Colonic mucosa (tissue), 4 donors: ENCODE measurements at regions not wholly inside any gene's neighbourhood (a gene's known extent, or its start where the extent isn't known, plus 50 kb on each side); places are given as distances from the start of the nearest gene placed in this dataset.

Source experiments
- DNase-seq: peaks from one replicate; pipeline ENCODE4 v3.0.0-alpha.2; 2020
- H3K27ac ChIP-seq: fragments of 200-600 bp; one replicate; pipeline ENCODE4 v1.8.0; 2021
- H3K27me3 ChIP-seq: fragments of 200-600 bp; one replicate; pipeline ENCODE4 v1.8.0; 2021
- H3K36me3 ChIP-seq: fragments of 200-600 bp; one replicate; pipeline ENCODE4 v1.8.0; 2021
- H3K4me1 ChIP-seq: fragments of 200-600 bp; one replicate; pipeline ENCODE4 v1.8.0; 2021; ENCODE audit warnings: mild to moderate bottlenecking
- H3K4me3 ChIP-seq: fragments of 200-600 bp; one replicate; pipeline ENCODE4 v1.8.0; 2021
- H3K9ac ChIP-seq, 2 donors: one replicate each; pipeline ENCODE4 v1.7.0; 2013; ENCODE audit warnings: control low read depth in 2 of 2, low read depth in 2 of 2, low read length in 2 of 2
- H3K9me3 ChIP-seq: fragments of 200-600 bp; one replicate; pipeline ENCODE4 v1.8.0; 2021
- intact Hi-C: fragments of 100-400 bp; cut with DNase I; formaldehyde crosslinking; loops from one replicate; pipeline ENCODE4 v1.14.1; 2022
- TF ChIP-seq, protein P1 (sequence below): fragments of 200-600 bp; IDR thresholded peaks from one replicate; pipeline ENCODE4 v1.8.0; 2022; ENCODE audit warnings: antibody characterized with exemption, mild to moderate bottlenecking
- donor health status: healthy.
- donor health status: DM: no; HTN: no; CAD: no.
- donor health status: DM: no; HTN: no; CAD: no.

DNA sequence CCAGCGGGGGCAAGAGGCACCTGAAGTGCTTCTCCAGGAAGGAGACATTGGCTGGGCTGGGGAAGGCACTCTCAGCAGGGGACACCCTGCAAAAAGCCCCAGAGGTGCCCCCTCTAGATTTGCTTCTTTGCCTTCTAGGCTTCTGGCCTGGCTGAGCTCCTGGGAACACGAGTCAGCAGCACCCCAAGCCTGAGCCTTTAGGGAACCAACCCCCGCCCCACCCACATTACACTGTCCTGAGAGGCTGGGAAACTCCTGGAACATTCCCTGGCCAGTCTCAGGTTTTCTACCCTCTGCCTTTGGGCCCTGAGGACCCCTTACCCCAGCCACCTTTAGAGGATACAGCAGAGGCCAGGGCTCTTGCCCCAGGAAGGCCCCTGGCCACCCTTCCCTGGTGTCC lies 108.4 kb upstream of the LINGO1 start:
- Histone ChIP-seq H3K27ac (no peak overlapping the region), H3K9me3 (no peaks in the 10 kb centered on the region), H3K4me1 (no peaks in the 10 kb centered on the region), H3K4me3 (no peak overlapping the region), H3K36me3 (no peaks in the 10 kb centered on the region), H3K9ac (no peak overlapping the region), H3K27me3 (no peaks in the 10 kb centered on the region)
- TF ChIP-seq, protein P1, sequence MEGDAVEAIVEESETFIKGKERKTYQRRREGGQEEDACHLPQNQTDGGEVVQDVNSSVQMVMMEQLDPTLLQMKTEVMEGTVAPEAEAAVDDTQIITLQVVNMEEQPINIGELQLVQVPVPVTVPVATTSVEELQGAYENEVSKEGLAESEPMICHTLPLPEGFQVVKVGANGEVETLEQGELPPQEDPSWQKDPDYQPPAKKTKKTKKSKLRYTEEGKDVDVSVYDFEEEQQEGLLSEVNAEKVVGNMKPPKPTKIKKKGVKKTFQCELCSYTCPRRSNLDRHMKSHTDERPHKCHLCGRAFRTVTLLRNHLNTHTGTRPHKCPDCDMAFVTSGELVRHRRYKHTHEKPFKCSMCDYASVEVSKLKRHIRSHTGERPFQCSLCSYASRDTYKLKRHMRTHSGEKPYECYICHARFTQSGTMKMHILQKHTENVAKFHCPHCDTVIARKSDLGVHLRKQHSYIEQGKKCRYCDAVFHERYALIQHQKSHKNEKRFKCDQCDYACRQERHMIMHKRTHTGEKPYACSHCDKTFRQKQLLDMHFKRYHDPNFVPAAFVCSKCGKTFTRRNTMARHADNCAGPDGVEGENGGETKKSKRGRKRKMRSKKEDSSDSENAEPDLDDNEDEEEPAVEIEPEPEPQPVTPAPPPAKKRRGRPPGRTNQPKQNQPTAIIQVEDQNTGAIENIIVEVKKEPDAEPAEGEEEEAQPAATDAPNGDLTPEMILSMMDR: no peak
- no peak for DNase-seq
- intact Hi-C loops: no loop called here

DNA sequence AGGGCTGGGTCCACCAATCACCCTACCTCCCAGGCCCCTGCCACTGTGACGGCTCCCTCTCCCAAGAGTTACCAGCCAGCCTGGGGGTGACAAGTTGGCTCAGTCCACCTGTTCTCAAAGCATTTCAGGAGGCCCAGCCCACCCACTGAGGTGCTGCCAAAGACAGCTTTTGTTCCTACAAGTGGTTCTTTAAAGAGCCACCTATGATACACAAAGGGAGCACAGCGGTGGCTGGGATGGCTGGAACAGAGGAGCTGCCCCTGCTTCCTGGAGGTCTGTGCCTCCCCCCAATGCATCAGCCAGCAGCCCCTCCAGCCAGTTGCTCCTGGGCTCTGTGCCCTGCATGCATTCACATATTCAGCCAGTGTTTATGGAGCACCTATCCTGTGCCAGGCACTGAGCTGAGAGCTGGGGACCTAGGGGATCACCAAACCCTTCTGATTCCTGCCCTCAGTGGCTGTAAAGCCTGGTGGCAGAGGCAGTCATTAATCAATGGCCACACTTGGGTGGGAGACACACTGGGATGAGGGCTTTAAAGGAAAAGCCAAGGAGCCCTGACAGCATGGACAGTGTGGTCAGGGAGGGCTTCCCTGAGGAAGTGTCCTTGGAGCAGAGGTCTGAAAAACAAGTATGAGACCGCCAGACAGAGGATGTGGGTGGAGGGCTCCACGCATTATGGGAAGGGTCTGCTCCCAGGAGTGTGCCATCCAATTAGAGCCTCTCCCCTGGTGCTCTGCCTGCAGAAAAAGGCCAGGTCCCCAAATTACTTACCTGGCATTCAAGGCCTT lies 107.1 kb upstream of the LINGO1 start:
- no peaks in the 10 kb centered on the region for H3K4me1 ChIP-seq
- no peak overlapping the region for H3K9ac ChIP-seq
- H3K9me3 ChIP-seq: no peaks in the 10 kb centered on the region
- no peak for DNase-seq
- no peaks in the 10 kb centered on the region for H3K36me3 ChIP-seq
- TF ChIP-seq, protein P1: no peak
- H3K27ac ChIP-seq: no peak overlapping the region
- H3K27me3 ChIP-seq: no peaks in the 10 kb centered on the region
- intact Hi-C loops: no loop called here
- H3K4me3 ChIP-seq: no peak overlapping the region

DNA sequence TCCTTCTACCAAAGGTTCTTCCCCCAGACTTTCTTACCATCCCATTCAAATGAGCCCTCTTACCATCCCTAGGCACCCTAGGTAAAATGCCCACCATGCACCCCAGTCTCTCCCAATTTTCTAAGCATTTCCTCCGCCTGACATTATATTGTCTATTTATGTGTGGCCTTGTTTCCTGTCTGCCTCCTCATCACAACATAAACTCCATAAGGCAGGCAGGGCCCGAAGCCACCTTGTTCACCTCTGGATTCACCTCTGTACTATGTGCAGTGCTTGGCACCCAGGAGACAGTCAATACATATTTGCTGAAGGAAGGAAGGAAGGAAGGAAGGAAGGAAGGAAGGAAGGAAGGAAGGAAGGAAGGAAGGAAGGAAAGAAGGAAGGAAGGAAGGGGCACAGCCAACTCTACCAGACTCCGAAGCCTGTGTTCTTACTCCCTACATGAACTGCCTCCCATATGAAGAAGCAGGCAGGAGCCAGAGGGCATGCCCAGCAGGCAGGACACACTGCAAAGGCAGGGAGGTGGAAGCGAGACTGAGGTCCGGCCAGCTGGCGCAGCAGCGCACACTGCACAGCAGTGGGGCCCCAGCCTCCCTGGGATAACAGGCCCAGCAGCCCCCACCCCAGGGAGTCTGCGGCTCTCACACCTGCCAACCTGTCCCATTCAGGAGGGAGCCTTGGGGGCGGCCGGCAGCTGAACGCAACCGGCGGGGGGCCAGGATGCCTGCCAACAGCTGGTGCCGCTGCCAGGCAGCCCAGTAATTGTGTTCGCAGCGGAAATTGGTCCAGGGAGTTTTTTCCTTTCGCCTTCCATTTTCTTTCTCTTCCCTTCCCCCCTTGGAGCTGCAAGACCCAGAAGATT lies 106.0 kb upstream of the LINGO1 start:
- Histone ChIP-seq H3K36me3 (no peaks in the 10 kb centered on the region), H3K9me3 (no peaks in the 10 kb centered on the region), H3K27me3 (no peaks in the 10 kb centered on the region), H3K27ac (no peak overlapping the region), H3K9ac (no peak overlapping the region), H3K4me1 (no peaks in the 10 kb centered on the region), H3K4me3 (no peak overlapping the region)
- TF ChIP-seq, protein P1: no peak
- intact Hi-C loops: no loop called here
- DNase-seq: no peak

DNA sequence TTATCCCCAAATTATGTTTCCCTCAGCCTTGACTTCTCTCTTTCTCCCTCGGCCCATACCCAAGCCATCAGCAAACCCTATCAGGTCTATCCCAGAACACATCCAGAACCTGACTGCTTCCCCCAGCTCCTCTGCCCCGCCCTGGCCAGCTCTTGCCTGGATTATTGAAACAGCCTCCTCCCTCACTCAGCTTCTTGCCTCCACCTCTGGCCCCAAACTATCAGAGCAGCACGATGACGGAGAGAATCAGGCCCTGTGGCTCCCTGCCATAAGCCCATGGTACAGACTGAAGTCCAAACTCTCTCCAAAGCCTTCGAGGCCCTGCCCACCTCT lies 105.3 kb upstream of the LINGO1 start:
- Histone ChIP-seq H3K9ac (no peak overlapping the region), H3K9me3 (no peaks in the 10 kb centered on the region), H3K27me3 (no peaks in the 10 kb centered on the region), H3K36me3 (no peaks in the 10 kb centered on the region), H3K27ac (no peak overlapping the region), H3K4me1 (no peaks in the 10 kb centered on the region), H3K4me3 (no peak overlapping the region)
- TF ChIP-seq, protein P1: no peak
- no peak for DNase-seq
- intact Hi-C loops: no loop called here

DNA sequence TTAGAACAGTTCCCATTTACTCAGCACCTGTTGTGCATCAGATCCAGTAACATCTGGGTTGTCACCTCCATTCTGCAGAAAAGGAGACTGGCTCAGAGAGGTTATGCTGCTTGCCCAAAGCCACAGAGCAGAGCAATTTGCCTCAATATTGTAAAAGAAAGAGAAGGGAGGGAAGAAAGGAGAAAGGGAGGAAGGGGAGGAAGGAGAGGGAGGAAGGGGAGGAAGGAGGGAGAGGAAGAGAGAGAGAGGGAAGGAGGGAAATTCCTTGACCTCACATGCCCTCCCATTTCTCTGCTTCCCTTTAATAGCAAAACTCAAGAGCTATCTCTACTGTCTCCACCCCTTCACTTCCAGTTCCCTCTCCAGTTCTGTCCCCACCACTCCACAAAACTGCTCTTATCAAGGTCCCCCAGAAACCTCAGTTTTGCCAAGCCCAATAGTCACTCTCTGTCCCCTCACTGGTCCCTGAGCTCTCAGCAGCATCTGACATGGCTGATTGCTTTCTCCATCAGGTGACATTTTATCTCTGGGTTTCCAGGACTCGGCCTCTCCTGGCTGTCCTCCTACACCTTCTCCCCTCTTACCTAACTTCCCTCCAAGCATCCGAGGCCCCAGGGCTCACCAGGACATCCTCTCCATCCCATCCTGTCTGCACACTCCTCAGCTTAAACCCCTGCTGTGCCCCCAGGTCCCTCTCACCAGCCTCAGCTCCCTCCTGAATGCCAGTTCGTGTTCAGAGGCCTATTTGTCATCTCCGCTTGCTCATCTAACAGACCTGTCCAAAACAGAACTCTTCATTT lies 104.7 kb upstream of the LINGO1 start:
- Histone ChIP-seq H3K9ac (no peak overlapping the region), H3K4me1 (no peaks in the 10 kb centered on the region), H3K4me3 (no peak overlapping the region), H3K36me3 (no peaks in the 10 kb centered on the region), H3K27me3 (no peaks in the 10 kb centered on the region), H3K27ac (no peak overlapping the region), H3K9me3 (no peaks in the 10 kb centered on the region)
- TF ChIP-seq, protein P1: no peak
- DNase-seq: no peak
- intact Hi-C loops: no loop called here
